K562 (cell line): ENCODE measurements at regions not wholly inside any gene's neighbourhood (a gene's known extent, or its start where the extent isn't known, plus 50 kb on each side); places are given as distances from the start of the nearest gene placed in this dataset.
A peak's percentile ranks its signal among the peaks of the same experiment; 100 is the strongest.

ENCODE experiments used
- ATAC-seq: fragments of 200-7000 bp; cut with Tn5 transposase; 3 replicates; pipeline ENCODE4 v1.9.1; 2020; ENCODE audit warnings: moderate library complexity
- BruUV-seq: library from RNA; stranded (reverse); fragments of 400-500 nt; replicated peaks from 2 replicates; lab custom pipeline; 2021; lab: Mats Ljungman, UMichigan
- CTCF ChIA-PET: fragments of 300-600 bp; formaldehyde crosslinking; extraction: SDS; loops from one replicate; lab custom pipeline; 2021; ENCODE audit warnings: low intra/inter-chr PET ratio; lab: Yijun Ruan, JAX
- POLR2A ChIA-PET: fragments of 300-600, 350-650 bp; sonication (Branson Sonifier 250); formaldehyde crosslinking; extraction: SDS; loops from one replicate; lab custom pipeline; 2021; ENCODE audit warnings: antibody characterized with exemption, inconsistent platforms; lab: Yijun Ruan, JAX
- DNase-seq, 4 experiments: peaks; one replicate each; pipeline versions ENCODE4 v3.0.0 to v3.0.0-alpha.2; 2011 to 2018; ENCODE audit warnings: low spot score in 3 of 4, mixed read lengths in 3 of 4; ENCODE audit errors: extremely low read depth in 1 of 4
- FAIRE-seq: peaks from 2 replicates; lab custom pipeline; 2011; peaks lifted over from hg19 to GRCh38; lab: Jason Lieb, UNC
- H2AFZ ChIP-seq: 2 replicates; pipeline ENCODE4 v1.6.0; 2011; ENCODE audit warnings: low read depth, low read length, control low read depth, inconsistent platforms
- H3K27ac ChIP-seq: fragments of 200-600 bp; 3 replicates; pipeline ENCODE4 v1.8.0; 2011; ENCODE audit warnings: low read depth, mild to moderate bottlenecking, control low read depth, inconsistent platforms, low read length, moderate library complexity, mixed read lengths; ENCODE audit errors: extremely low read depth
- H3K27me3 ChIP-seq, 2 experiments: fragments of 300-600 bp in 1 of 2; 2 replicates in 1 of 2; 3 replicates in 1 of 2; pipeline versions ENCODE4 v1.6.0 to v1.8.0; 2011; ENCODE audit warnings: inconsistent platforms in 2 of 2, low read length in 2 of 2, mild to moderate bottlenecking in 1 of 2, mixed read lengths in 1 of 2, moderate library complexity in 1 of 2; ENCODE audit not compliant: control insufficient read depth in 2 of 2, insufficient read depth in 2 of 2
- H3K36me3 ChIP-seq: fragments of 300-600 bp; 3 replicates; pipeline ENCODE4 v1.8.0; 2011; ENCODE audit warnings: mild to moderate bottlenecking, low read length, inconsistent platforms; ENCODE audit not compliant: control insufficient read depth, insufficient read depth
- H3K4me1 ChIP-seq, 2 experiments: fragments of 200-600 bp in 1 of 2; replicated peaks in 1 of 2; 2 replicates in 1 of 2; 3 replicates in 1 of 2; pipeline versions ENCODE4 v1.5.1 to v1.8.0; 2011; ENCODE audit warnings: inconsistent platforms in 2 of 2, low read length in 2 of 2, mild to moderate bottlenecking in 1 of 2, mixed read lengths in 1 of 2, moderate library complexity in 1 of 2; ENCODE audit not compliant: control insufficient read depth in 2 of 2, insufficient read depth in 2 of 2
- H3K4me2 ChIP-seq: 2 replicates; pipeline ENCODE4 v1.6.1; 2011; ENCODE audit warnings: low read length, control low read depth, inconsistent platforms, mixed read lengths; ENCODE audit not compliant: insufficient read depth
- H3K4me3 ChIP-seq: fragments of 200-600 bp; sonication (generic), shearing (Covaris generic); 2 replicates; pipeline ENCODE4 v1.5.1; 2016; ENCODE audit warnings: control low read depth, inconsistent platforms
- H3K79me2 ChIP-seq: fragments of 200-600 bp; 3 replicates; pipeline ENCODE4 v1.8.0; 2011; ENCODE audit warnings: low read length, inconsistent platforms; ENCODE audit not compliant: control insufficient read depth, insufficient read depth
- H3K9ac ChIP-seq, 2 experiments: 2 replicates each; pipeline versions ENCODE4 v1.6.0 to v1.6.1; 2011; ENCODE audit warnings: low read depth in 2 of 2, low read length in 2 of 2, control low read depth in 1 of 2, inconsistent platforms in 1 of 2, mild to moderate bottlenecking in 1 of 2, mixed read lengths in 1 of 2; ENCODE audit not compliant: insufficient read depth in 1 of 2
- H3K9me1 ChIP-seq: one replicate; pipeline ENCODE4 v1.6.0; 2011; ENCODE audit warnings: inconsistent platforms, mild to moderate bottlenecking, low read length, moderate library complexity; ENCODE audit not compliant: control insufficient read depth, insufficient read depth
- H3K9me3 ChIP-seq: replicated peaks from 2 replicates; pipeline ENCODE4 v1.5.1; 2011; ENCODE audit warnings: low read depth, low read length, inconsistent platforms; ENCODE audit not compliant: control insufficient read depth, insufficient read depth
- H4K20me1 ChIP-seq: replicated peaks from 2 replicates; pipeline ENCODE4 v1.6.1; 2011; ENCODE audit warnings: low read length, inconsistent platforms, mixed read lengths; ENCODE audit not compliant: control insufficient read depth, insufficient read depth
- ATF1 ChIP-seq, 2 experiments: fragments of 450-650 bp in 1 of 2; IDR thresholded peaks; 2 replicates each; pipeline ENCODE4 v1.6.1; 2016; ENCODE audit warnings: missing compliant biosample characterization in 1 of 2, missing genetic modification characterization in 1 of 2
- ATF3 ChIP-seq, 2 experiments: fragments of 450-650 bp in 1 of 2; sonication (generic) in 1 of 2; formaldehyde crosslinking in 1 of 2; IDR thresholded peaks in 1 of 2; conservative IDR thresholded peaks in 1 of 2; 2 replicates each; pipeline versions ENCODE4 v1.6.1 to v1.8.1; 2016 to 2023; ENCODE audit warnings: mild to moderate bottlenecking in 2 of 2, moderate library complexity in 2 of 2, inconsistent platforms in 1 of 2, missing genetic modification reagents in 1 of 2
- E2F3 ChIP-seq: fragments of 250-450 bp; sonication (Bioruptor Pico); IDR thresholded peaks from 2 replicates; pipeline ENCODE4 v1.4.0; 2020; ENCODE audit warnings: mild to moderate bottlenecking
- HES1 ChIP-seq: fragments of 450-650 bp; IDR thresholded peaks from 2 replicates; pipeline ENCODE4 v1.6.1; 2016; ENCODE audit warnings: low read depth, mild to moderate bottlenecking, moderate library complexity
- LEF1 ChIP-seq: fragments of 450-650 bp; IDR thresholded peaks from 2 replicates; pipeline ENCODE4 v1.6.1; 2016; ENCODE audit warnings: mild to moderate bottlenecking
- MTF1 ChIP-seq: fragments of 250-450 bp; sonication (Bioruptor Pico); IDR thresholded peaks from 2 replicates; pipeline ENCODE4 v1.9.0; 2021; ENCODE audit warnings: moderate library complexity, mild to moderate bottlenecking, inconsistent platforms, borderline replicate concordance
- PHB2 ChIP-seq: fragments of 450-650 bp; IDR thresholded peaks from 2 replicates; pipeline ENCODE4 v1.6.1; 2017; ENCODE audit warnings: low read depth
- RUNX1 ChIP-seq: sonication (generic); IDR thresholded peaks from 2 replicates; pipeline ENCODE4 v1.6.1; 2016; ENCODE audit warnings: antibody characterized with exemption, low read depth
- SRSF7 ChIP-seq: fragments of 200-400 bp; formaldehyde crosslinking; optimal IDR thresholded peaks from 2 replicates; pipeline ENCODE3; 2017; ENCODE audit warnings: mild to moderate bottlenecking, low read depth, low read length
- SRSF9 ChIP-seq: fragments of 200-400 bp; formaldehyde crosslinking; IDR thresholded peaks from 2 replicates; pipeline ENCODE4 v1.6.1; 2017; ENCODE audit warnings: low read depth, low read length, borderline replicate concordance
- TARDBP ChIP-seq: fragments of 450-650 bp; IDR thresholded peaks from 2 replicates; pipeline ENCODE4 v1.6.1; 2016
- U2AF1 ChIP-seq: fragments of 200-400 bp; formaldehyde crosslinking; optimal IDR thresholded peaks from 2 replicates; pipeline ENCODE3; 2017; ENCODE audit warnings: mild to moderate bottlenecking, low read depth, low read length, moderate library complexity
- ZC3H4 ChIP-seq: sonication (generic); formaldehyde crosslinking; IDR thresholded peaks from 2 replicates; pipeline ENCODE4 v1.9.0; 2021; ENCODE audit warnings: missing genetic modification reagents, borderline replicate concordance
- WGBS: fragments of 100-300 bp; shearing (Covaris generic); methylation state at CpG from one replicate; pipeline ENCODE4 v1.1.6; 2016; ENCODE audit warnings: low coverage, mixed read lengths; ENCODE audit not compliant: insufficient coverage; ENCODE audit errors: missing lambda C conversion rate; 5-methylcytosine and 5-hydroxymethylcytosine counted together
- in situ Hi-C: fragments of 300-500 bp; cut with MboI; formaldehyde crosslinking; loops from 4 replicates; pipeline ENCODE4 v1.15.0; 2018; ENCODE audit warnings: inconsistent platforms, mixed read lengths
- intact Hi-C: fragments of 100-400 bp; cut with micrococcal nuclease; formaldehyde crosslinking; loops from 2 replicates; pipeline ENCODE4 v1.14.2; 2022

- TF ChIP-seq ATF3 (IDR thresholded peaks at IDR 0.05) (no peak), ATF3 (CRISPR knock-in tag; conservative IDR thresholded peaks at IDR 0.05) (no peak), SRSF7 (no peak), TARDBP (no peak), U2AF1 (no peak), HES1 (no peak)
- TF ChIP-seq, all 486 proteins: peak for 0
Measured at GRCh38 chr6:49097116-49097515, 365.9 kb downstream of the MMUT start (continued).

- peaks cover 2% of the 10 kb centered on the region for H3K9me3 ChIP-seq
- H3K4me3 ChIP-seq = no peak overlapping the region
- no peaks in the 10 kb centered on the region for H3K9me1 ChIP-seq
- no peak for FAIRE-seq
- H3K4me2 ChIP-seq = no peak overlapping the region
- H3K36me3 ChIP-seq = no peaks in the 10 kb centered on the region
- POLR2A ChIA-PET = no interaction called here
- no peak for ATAC-seq
- intact Hi-C loops = no loop called here
- H3K4me1 ChIP-seq = no peaks in the 10 kb centered on the region
- CTCF ChIA-PET = no interaction called here
- H4K20me1 ChIP-seq = no peaks in the 10 kb centered on the region
- no peak for DNase-seq
- H3K79me2 ChIP-seq = no peaks in the 10 kb centered on the region
- H2AFZ ChIP-seq = no peak overlapping the region
- H3K27me3 ChIP-seq = no peaks in the 10 kb centered on the region
- WGBS = 1% methylated on average over 4 of the region's 4 CpGs
- in situ Hi-C loops = no loop called here
- BruUV-seq = no TSS peak
- H3K9ac ChIP-seq = no peak overlapping the region
- no peak overlapping the region for H3K27ac ChIP-seq
- peak; percentile 57; the same call in 1 of the 2 replicates for TF ChIP-seq ATF3 (IDR thresholded peaks at IDR 0.05)
- TF ChIP-seq ATF3 (CRISPR knock-in tag; conservative IDR thresholded peaks at IDR 0.05) = no peak
- TF ChIP-seq LEF1 = no peak
- TF ChIP-seq ZC3H4 = no peak
- no peak for TF ChIP-seq E2F3 (CRISPR knock-in tag)
- no peak for TF ChIP-seq SRSF9
- TF ChIP-seq MTF1 (CRISPR knock-in tag) = no peak
- TF ChIP-seq RUNX1 = no peak
- TF ChIP-seq ATF1 (CRISPR knock-in tag; IDR thresholded peaks at IDR 0.05) = no peak
- TF ChIP-seq ATF1 (tag; IDR thresholded peaks at IDR 0.05) = peak; percentile 54
- TF ChIP-seq PHB2 = no peak
- TF ChIP-seq, all 486 proteins: peak for 2
Measured at GRCh38 chr6:49088631-49089030, 374.4 kb downstream of the MMUT start.
